B cell (primary cell): ENCODE measurements at regions not wholly inside any gene's neighbourhood (a gene's known extent, or its start where the extent isn't known, plus 50 kb on each side); places are given as distances from the start of the nearest gene placed in this dataset.

Source experiments
- CTCF ChIP-seq: fragments of 200-600 bp; IDR thresholded peaks from one replicate; pipeline ENCODE4 v1.8.0; 2022; ENCODE audit warnings: antibody characterized with exemption, mild to moderate bottlenecking
- EZH2 ChIP-seq: IDR thresholded peaks from 2 replicates; pipeline ENCODE4 v1.6.1; 2012; ENCODE audit warnings: borderline replicate concordance, low read depth, mild to moderate bottlenecking, moderate library complexity, low read length; ENCODE audit not compliant: insufficient read depth, poor library complexity, severe bottlenecking

DNA sequence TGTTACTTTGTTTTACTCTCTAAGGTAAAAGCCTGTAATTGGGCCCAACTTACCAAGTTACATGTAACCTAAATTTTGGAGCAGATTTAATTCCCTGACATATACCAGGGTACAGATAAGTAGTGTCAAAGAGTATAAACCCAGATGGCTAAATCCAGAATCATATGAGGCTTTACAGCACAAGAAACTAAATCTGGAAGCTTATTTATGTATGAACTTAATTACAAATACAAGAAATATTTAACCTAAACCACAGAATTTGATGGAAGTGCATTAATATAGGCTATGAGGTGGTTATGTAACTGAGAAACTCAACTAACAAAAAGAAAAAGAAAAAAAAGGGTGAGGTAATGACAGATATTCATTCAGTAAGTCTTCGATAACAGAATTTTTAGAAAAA lies 930.2 kb upstream of the ALCAM start:
- no peak for TF ChIP-seq CTCF
- no peak for TF ChIP-seq EZH2
